ENCODE measurements at regions not wholly inside any gene's neighbourhood (a gene's known extent, or its start where the extent isn't known, plus 50 kb on each side); places are given as distances from the start of the nearest gene placed in this dataset.

DNA sequence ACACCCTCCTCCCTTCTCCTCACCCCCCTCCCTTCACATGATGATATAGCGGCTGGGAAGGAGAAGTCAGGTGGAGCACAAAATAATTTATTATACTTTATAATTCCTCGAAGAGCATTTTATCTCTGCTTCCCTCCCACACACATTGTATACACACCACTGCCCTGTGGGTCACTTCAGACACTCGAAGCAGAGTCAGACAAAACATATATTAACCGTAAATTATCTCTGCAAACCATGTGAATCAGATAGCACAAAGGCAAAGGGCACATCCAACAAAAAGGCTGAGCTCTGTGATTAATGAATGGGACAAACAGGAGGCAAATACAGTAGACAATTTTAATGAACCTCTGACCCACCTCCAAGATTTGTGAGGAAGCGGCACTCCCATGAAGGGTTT lies 450.7 kb downstream of the GALC start:
- TF ChIP-seq, protein P1, sequence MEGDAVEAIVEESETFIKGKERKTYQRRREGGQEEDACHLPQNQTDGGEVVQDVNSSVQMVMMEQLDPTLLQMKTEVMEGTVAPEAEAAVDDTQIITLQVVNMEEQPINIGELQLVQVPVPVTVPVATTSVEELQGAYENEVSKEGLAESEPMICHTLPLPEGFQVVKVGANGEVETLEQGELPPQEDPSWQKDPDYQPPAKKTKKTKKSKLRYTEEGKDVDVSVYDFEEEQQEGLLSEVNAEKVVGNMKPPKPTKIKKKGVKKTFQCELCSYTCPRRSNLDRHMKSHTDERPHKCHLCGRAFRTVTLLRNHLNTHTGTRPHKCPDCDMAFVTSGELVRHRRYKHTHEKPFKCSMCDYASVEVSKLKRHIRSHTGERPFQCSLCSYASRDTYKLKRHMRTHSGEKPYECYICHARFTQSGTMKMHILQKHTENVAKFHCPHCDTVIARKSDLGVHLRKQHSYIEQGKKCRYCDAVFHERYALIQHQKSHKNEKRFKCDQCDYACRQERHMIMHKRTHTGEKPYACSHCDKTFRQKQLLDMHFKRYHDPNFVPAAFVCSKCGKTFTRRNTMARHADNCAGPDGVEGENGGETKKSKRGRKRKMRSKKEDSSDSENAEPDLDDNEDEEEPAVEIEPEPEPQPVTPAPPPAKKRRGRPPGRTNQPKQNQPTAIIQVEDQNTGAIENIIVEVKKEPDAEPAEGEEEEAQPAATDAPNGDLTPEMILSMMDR (IDR thresholded peaks at IDR 0.05): no peak
- TF ChIP-seq EZH2 (IDR thresholded peaks at IDR 0.05): no peak
- TF ChIP-seq EZH2phosphoT487 (IDR thresholded peaks at IDR 0.05): no peak

Measured in neural progenitor cell (in vitro differentiated cells).